Activated CD8-positive, alpha-beta memory T cell treated with anti-CD3 and anti-CD28 coated beads, Interleukin-2, amount 10 ng/mL, durations not matched to agents 7 days and 5 days (primary cell): ENCODE measurements at regions not wholly inside any gene's neighbourhood (a gene's known extent, or its start where the extent isn't known, plus 50 kb on each side); places are given as distances from the start of the nearest gene placed in this dataset.

Source experiments
- ATAC-seq: fragments of 150-1000 bp; cut with Tn5 transposase; one replicate; pipeline ENCODE4 v1.10.0; 2021; ENCODE audit warnings: moderate library complexity
- CTCF ChIA-PET: fragments of 350-600 bp; sonication (Branson Sonifier 250); formaldehyde crosslinking; loops from one replicate; lab custom pipeline; 2021; ENCODE audit warnings: antibody characterized with exemption; lab: Charles Lee
- DNase-seq: peaks from one replicate; pipeline ENCODE4 v3.0.0-alpha.2; 2020
- H3K27ac Mint-ChIP-seq: one replicate; pipeline ENCODE4 v1.8.0; 2021; ENCODE audit warnings: mild to moderate bottlenecking, mixed read lengths
- H3K27me3 Mint-ChIP-seq: one replicate; pipeline ENCODE4 v1.8.0; 2021; ENCODE audit warnings: mixed read lengths
- H3K36me3 Mint-ChIP-seq: one replicate; pipeline ENCODE4 v1.8.0; 2021; ENCODE audit warnings: mild to moderate bottlenecking, mixed read lengths
- H3K4me1 Mint-ChIP-seq: one replicate; pipeline ENCODE4 v1.8.0; 2021; ENCODE audit warnings: mixed read lengths
- H3K4me3 Mint-ChIP-seq: one replicate; pipeline ENCODE4 v1.8.0; 2021; ENCODE audit warnings: mild to moderate bottlenecking, moderate library complexity, mixed read lengths
- H3K9me3 Mint-ChIP-seq: one replicate; pipeline ENCODE4 v1.8.0; 2022; ENCODE audit warnings: low read depth, mixed read lengths

- H3K4me3 Mint-ChIP-seq: no peak overlapping the region
- H3K27ac Mint-ChIP-seq: no peak overlapping the region
- peaks cover 8% of the 10 kb centered on the region for H3K27me3 Mint-ChIP-seq
- DNase-seq (no peak), ATAC-seq (no peak)
- H3K4me1 Mint-ChIP-seq: no peaks in the 10 kb centered on the region
- CTCF ChIA-PET: no interaction called here
- H3K9me3 Mint-ChIP-seq: no peaks in the 10 kb centered on the region
- no peaks in the 10 kb centered on the region for H3K36me3 Mint-ChIP-seq
Measured at GRCh38 chr6:125544819-125545218, 204.6 kb upstream of the HEY2 start.

GRCh38 chr6:125546841-125547251 is 202.6 kb upstream of the HEY2 start:
- Mint-ChIP-seq H3K9me3 (no peaks in the 10 kb centered on the region), H3K27me3 (peaks cover 13% of the 10 kb centered on the region), H3K4me3 (no peak overlapping the region), H3K27ac (no peak overlapping the region), H3K36me3 (no peaks in the 10 kb centered on the region), H3K4me1 (no peaks in the 10 kb centered on the region)
- CTCF ChIA-PET: no interaction called here
- ATAC-seq: no peak
- no peak for DNase-seq

GRCh38 chr6:125547381-125547780 is 202.1 kb upstream of the HEY2 start:
- DNase-seq (no peak), ATAC-seq (no peak)
- CTCF ChIA-PET: no interaction called here
- no peaks in the 10 kb centered on the region for H3K4me1 Mint-ChIP-seq
- H3K27me3 Mint-ChIP-seq: peaks cover 13% of the 10 kb centered on the region
- no peak overlapping the region for H3K27ac Mint-ChIP-seq
- no peak overlapping the region for H3K4me3 Mint-ChIP-seq
- H3K36me3 Mint-ChIP-seq: no peaks in the 10 kb centered on the region
- H3K9me3 Mint-ChIP-seq: no peaks in the 10 kb centered on the region

GRCh38 chr6:125549202-125549884 is 200.1 kb upstream of the HEY2 start:
- CTCF ChIA-PET: no interaction called here
- ATAC-seq: no peak
- Mint-ChIP-seq H3K27me3 (peaks cover 13% of the 10 kb centered on the region), H3K4me3 (no peak overlapping the region), H3K27ac (no peak overlapping the region), H3K4me1 (no peaks in the 10 kb centered on the region), H3K36me3 (no peaks in the 10 kb centered on the region), H3K9me3 (no peaks in the 10 kb centered on the region)
- DNase-seq: no peak

GRCh38 chr6:125550892-125551291 is 198.5 kb upstream of the HEY2 start:
- Mint-ChIP-seq H3K9me3 (no peaks in the 10 kb centered on the region), H3K27me3 (peaks cover 11% of the 10 kb centered on the region), H3K36me3 (no peaks in the 10 kb centered on the region), H3K27ac (no peak overlapping the region), H3K4me1 (no peaks in the 10 kb centered on the region), H3K4me3 (no peak overlapping the region)
- DNase-seq (no peak), ATAC-seq (no peak)
- CTCF ChIA-PET: no interaction called here

- ATAC-seq: no peak
- Mint-ChIP-seq H3K4me1 (no peaks in the 10 kb centered on the region), H3K4me3 (no peak overlapping the region), H3K36me3 (no peaks in the 10 kb centered on the region), H3K27me3 (peaks cover 11% of the 10 kb centered on the region), H3K27ac (no peak overlapping the region), H3K9me3 (no peaks in the 10 kb centered on the region)
- DNase-seq: no peak
- CTCF ChIA-PET: interaction anchor here (1.2 kb wide), 1 partner anchor 83 kb away, joined by 3 read pairs; no protein-coding TSS in a partner anchor
Measured at GRCh38 chr6:125552819-125553218, 196.6 kb upstream of the HEY2 start.

- DNase-seq (no peak), ATAC-seq (no peak)
- CTCF ChIA-PET: no interaction called here
- Mint-ChIP-seq H3K4me3 (no peak overlapping the region), H3K27ac (no peak overlapping the region), H3K27me3 (peaks cover 9% of the 10 kb centered on the region), H3K4me1 (no peaks in the 10 kb centered on the region), H3K36me3 (no peaks in the 10 kb centered on the region), H3K9me3 (no peaks in the 10 kb centered on the region)
Measured at GRCh38 chr6:125554456-125554855, 195.0 kb upstream of the HEY2 start.

- no peaks in the 10 kb centered on the region for H3K4me1 Mint-ChIP-seq
- no peaks in the 10 kb centered on the region for H3K36me3 Mint-ChIP-seq
- no peak overlapping the region for H3K4me3 Mint-ChIP-seq
- no peak overlapping the region for H3K27ac Mint-ChIP-seq
- DNase-seq (no peak), ATAC-seq (no peak)
- CTCF ChIA-PET: no interaction called here
- H3K9me3 Mint-ChIP-seq: no peaks in the 10 kb centered on the region
- H3K27me3 Mint-ChIP-seq: peaks cover 3% of the 10 kb centered on the region
Measured at GRCh38 chr6:125558241-125558843, 191.1 kb upstream of the HEY2 start.

GRCh38 chr6:125558907-125559306 is 190.5 kb upstream of the HEY2 start:
- no peak for ATAC-seq
- CTCF ChIA-PET: no interaction called here
- H3K4me3 Mint-ChIP-seq: no peak overlapping the region
- peaks cover 3% of the 10 kb centered on the region for H3K27me3 Mint-ChIP-seq
- H3K36me3 Mint-ChIP-seq: no peaks in the 10 kb centered on the region
- H3K9me3 Mint-ChIP-seq: no peaks in the 10 kb centered on the region
- no peak overlapping the region for H3K27ac Mint-ChIP-seq
- no peaks in the 10 kb centered on the region for H3K4me1 Mint-ChIP-seq
- DNase-seq: no peak

GRCh38 chr6:125562156-125562555 is 187.3 kb upstream of the HEY2 start:
- H3K4me1 Mint-ChIP-seq: no peaks in the 10 kb centered on the region
- no peak overlapping the region for H3K4me3 Mint-ChIP-seq
- DNase-seq (no peak), ATAC-seq (no peak)
- H3K9me3 Mint-ChIP-seq: no peaks in the 10 kb centered on the region
- CTCF ChIA-PET: no interaction called here
- peaks cover 7% of the 10 kb centered on the region for H3K27me3 Mint-ChIP-seq
- no peak overlapping the region for H3K27ac Mint-ChIP-seq
- H3K36me3 Mint-ChIP-seq: no peaks in the 10 kb centered on the region

GRCh38 chr6:125564941-125565340 is 184.5 kb upstream of the HEY2 start:
- no peaks in the 10 kb centered on the region for H3K4me1 Mint-ChIP-seq
- H3K27me3 Mint-ChIP-seq: peaks cover 11% of the 10 kb centered on the region
- ATAC-seq (no peak), DNase-seq (no peak)
- CTCF ChIA-PET: no interaction called here
- H3K4me3 Mint-ChIP-seq: no peak overlapping the region
- no peak overlapping the region for H3K27ac Mint-ChIP-seq
- no peaks in the 10 kb centered on the region for H3K36me3 Mint-ChIP-seq
- H3K9me3 Mint-ChIP-seq: no peaks in the 10 kb centered on the region

- CTCF ChIA-PET: no interaction called here
- Mint-ChIP-seq H3K36me3 (no peaks in the 10 kb centered on the region), H3K4me3 (no peak overlapping the region), H3K9me3 (no peaks in the 10 kb centered on the region), H3K27ac (no peak overlapping the region), H3K4me1 (no peaks in the 10 kb centered on the region), H3K27me3 (peaks cover 15% of the 10 kb centered on the region)
- DNase-seq: no peak
- no peak for ATAC-seq
Measured at GRCh38 chr6:125567407-125567806, 182.0 kb upstream of the HEY2 start.

- peaks cover 15% of the 10 kb centered on the region for H3K27me3 Mint-ChIP-seq
- no peak overlapping the region for H3K4me3 Mint-ChIP-seq
- DNase-seq: no peak
- CTCF ChIA-PET: no interaction called here
- no peak overlapping the region for H3K27ac Mint-ChIP-seq
- no peaks in the 10 kb centered on the region for H3K36me3 Mint-ChIP-seq
- no peaks in the 10 kb centered on the region for H3K4me1 Mint-ChIP-seq
- H3K9me3 Mint-ChIP-seq: no peaks in the 10 kb centered on the region
- no peak for ATAC-seq
Measured at GRCh38 chr6:125568609-125569008, 180.8 kb upstream of the HEY2 start.

GRCh38 chr6:125570526-125570925 is 178.9 kb upstream of the HEY2 start:
- H3K27me3 Mint-ChIP-seq: peaks cover 8% of the 10 kb centered on the region
- no peak for ATAC-seq
- CTCF ChIA-PET: no interaction called here

More at GRCh38 chr6:125570526-125570925, 178.9 kb upstream of the HEY2 start:
- Mint-ChIP-seq H3K4me1 (no peaks in the 10 kb centered on the region), H3K27ac (no peak overlapping the region), H3K4me3 (no peak overlapping the region), H3K36me3 (no peaks in the 10 kb centered on the region), H3K9me3 (no peaks in the 10 kb centered on the region)
- DNase-seq: no peak
